ENCODE measurements at regions not wholly inside any gene's neighbourhood (a gene's known extent, or its start where the extent isn't known, plus 50 kb on each side); places are given as distances from the start of the nearest gene placed in this dataset.
"Not testable (repeated sequence)": the region's sequence is repeated elsewhere in the genome, so short reads cannot be mapped to it uniquely, and the experiment has no call there.

- Mint-ChIP-seq H3K27ac (no peak overlapping the region), H3K27me3 (ENCODE audit: low read depth) (peaks cover 5% of the 10 kb centered on the region), H3K4me1 (peaks cover 9% of the 10 kb centered on the region), H3K9me3 (peaks cover 17% of the 10 kb centered on the region), H3K36me3 (ENCODE audit: low read depth) (no peaks in the 10 kb centered on the region), H3K4me3 (no peak overlapping the region)
- no peak for TF ChIP-seq CTCF (IDR thresholded peaks at IDR 0.05; ENCODE audit: unreplicated experiment in 3 of 3)
Measured at GRCh38 chr10:3319811-3320226, 147.2 kb upstream of the PITRM1 start.

GRCh38 chr10:3318480-3318807 is 145.9 kb upstream of the PITRM1 start:
- H3K27ac Mint-ChIP-seq: not testable (repeated sequence)

GRCh38 chr10:3317553-3318479 is 145.2 kb upstream of the PITRM1 start:
- H3K4me3 Mint-ChIP-seq; H3K27ac Mint-ChIP-seq; H3K4me1 Mint-ChIP-seq; H3K36me3 Mint-ChIP-seq (ENCODE audit: low read depth): not testable (repeated sequence)
- Mint-ChIP-seq H3K9me3 (peaks cover 17% of the 10 kb centered on the region), H3K27me3 (ENCODE audit: low read depth) (peaks cover 14% of the 10 kb centered on the region)

More at GRCh38 chr10:3318480-3318807, 145.9 kb upstream of the PITRM1 start:
- H3K4me1 Mint-ChIP-seq; H3K36me3 Mint-ChIP-seq (ENCODE audit: low read depth); H3K4me3 Mint-ChIP-seq: not testable (repeated sequence)
- H3K27me3 Mint-ChIP-seq (ENCODE audit: low read depth): peaks cover 14% of the 10 kb centered on the region
- H3K9me3 Mint-ChIP-seq: peaks cover 17% of the 10 kb centered on the region

- H3K27ac Mint-ChIP-seq; H3K4me1 Mint-ChIP-seq; H3K36me3 Mint-ChIP-seq (ENCODE audit: low read depth); H3K4me3 Mint-ChIP-seq; H3K9me3 Mint-ChIP-seq: not testable (repeated sequence)
- peaks cover 14% of the 10 kb centered on the region for H3K27me3 Mint-ChIP-seq (ENCODE audit: low read depth)
Measured at GRCh38 chr10:3314445-3315085, 142.0 kb upstream of the PITRM1 start.

GRCh38 chr10:3313784-3314444 is 141.3 kb upstream of the PITRM1 start:
- not testable (repeated sequence) for H3K27ac Mint-ChIP-seq; H3K9me3 Mint-ChIP-seq; H3K36me3 Mint-ChIP-seq (ENCODE audit: low read depth); H3K4me3 Mint-ChIP-seq; H3K4me1 Mint-ChIP-seq
- H3K27me3 Mint-ChIP-seq (ENCODE audit: low read depth): peaks cover 14% of the 10 kb centered on the region

- peaks cover 4% of the 10 kb centered on the region for H3K9me3 Mint-ChIP-seq
- no peak overlapping the region for H3K4me3 Mint-ChIP-seq
- no peak for TF ChIP-seq CTCF (IDR thresholded peaks at IDR 0.05; ENCODE audit: unreplicated experiment in 3 of 3)
- peaks cover 14% of the 10 kb centered on the region for H3K27me3 Mint-ChIP-seq (ENCODE audit: low read depth)
- H3K27ac Mint-ChIP-seq: no peak overlapping the region
- no peaks in the 10 kb centered on the region for H3K36me3 Mint-ChIP-seq (ENCODE audit: low read depth)
- H3K4me1 Mint-ChIP-seq: peaks cover 3% of the 10 kb centered on the region
Measured at GRCh38 chr10:3312403-3312940, 139.9 kb upstream of the PITRM1 start.

- peaks cover 10% of the 10 kb centered on the region for H3K27me3 Mint-ChIP-seq (ENCODE audit: low read depth)
- peaks cover 3% of the 10 kb centered on the region for H3K4me1 Mint-ChIP-seq
- no peak for TF ChIP-seq CTCF (IDR thresholded peaks at IDR 0.05; ENCODE audit: unreplicated experiment in 3 of 3)
- no peak overlapping the region for H3K27ac Mint-ChIP-seq
- H3K36me3 Mint-ChIP-seq (ENCODE audit: low read depth): no peaks in the 10 kb centered on the region
- no peak overlapping the region for H3K4me3 Mint-ChIP-seq
- peaks cover 4% of the 10 kb centered on the region for H3K9me3 Mint-ChIP-seq
Measured at GRCh38 chr10:3310016-3310784, 137.6 kb upstream of the PITRM1 start.
